PC-9 (cell line): ENCODE measurements at regions not wholly inside any gene's neighbourhood (a gene's known extent, or its start where the extent isn't known, plus 50 kb on each side); places are given as distances from the start of the nearest gene placed in this dataset.

Source experiments
- BruUV-seq: library from RNA; stranded (reverse); fragments of 400-500 nt; replicated peaks from 2 replicates; lab custom pipeline; 2021; lab: Mats Ljungman, UMichigan
- CTCF ChIA-PET: fragments of 300-600 bp; sonication (Branson Sonifier 250); formaldehyde crosslinking; loops from one replicate; lab custom pipeline; 2022; ENCODE audit warnings: antibody characterized with exemption; lab: Charles Lee
- POLR2A ChIA-PET: fragments of 300-600 bp; sonication (Branson Sonifier 250); formaldehyde crosslinking; loops from one replicate; lab custom pipeline; 2022; ENCODE audit warnings: antibody characterized with exemption; ENCODE audit not compliant: unreplicated experiment; lab: Charles Lee
- DNase-seq, 2 experiments: peaks; one replicate each; pipeline versions ENCODE4 v3.0.0 to v3.0.0-alpha.2; 2015 to 2022; ENCODE audit warnings: mixed read lengths in 1 of 2
- H2AFZ ChIP-seq: fragments of 200-600 bp; sonication (generic); 2 replicates; pipeline ENCODE4 v1.8.1; 2017; ENCODE audit warnings: antibody characterized with exemption
- H3F3A ChIP-seq: fragments of 200-600 bp; sonication (generic); 2 replicates; pipeline ENCODE4 v1.8.1; 2017; ENCODE audit warnings: antibody characterized with exemption, mild to moderate bottlenecking, low read depth; ENCODE audit not compliant: insufficient read depth
- H3K27ac ChIP-seq: fragments of 200-600 bp; sonication (generic); 2 replicates; pipeline ENCODE4 v1.6.1; 2016; ENCODE audit warnings: mixed run types
- H3K27me3 ChIP-seq: fragments of 200-600 bp; sonication (generic); 2 replicates; pipeline ENCODE4 v1.6.1; 2016; ENCODE audit warnings: low read depth, mixed run types; ENCODE audit not compliant: insufficient read depth
- H3K36me3 ChIP-seq: fragments of 200-600 bp; sonication (generic); 2 replicates; pipeline ENCODE4 v1.6.1; 2016; ENCODE audit warnings: low read depth, mixed run types
- H3K4me1 ChIP-seq: fragments of 200-600 bp; sonication (generic); replicated peaks from 2 replicates; pipeline ENCODE4 v1.6.1; 2016; ENCODE audit warnings: mixed run types; ENCODE audit not compliant: insufficient read depth
- H3K4me2 ChIP-seq: fragments of 200-600 bp; sonication (generic); 2 replicates; pipeline ENCODE4 v1.6.1; 2017; ENCODE audit warnings: mixed run types
- H3K4me3 ChIP-seq: fragments of 200-600 bp; sonication (generic); 2 replicates; pipeline ENCODE4 v1.6.1; 2016; ENCODE audit warnings: mixed run types
- H3K79me2 ChIP-seq: fragments of 200-600 bp; sonication (generic); 2 replicates; pipeline ENCODE4 v1.6.1; 2017; ENCODE audit warnings: low read depth, mixed run types
- H3K9me2 ChIP-seq: fragments of 200-600 bp; sonication (generic); 2 replicates; pipeline ENCODE4 v1.8.1; 2017; ENCODE audit warnings: mild to moderate bottlenecking; ENCODE audit not compliant: insufficient read depth
- H3K9me3 ChIP-seq: fragments of 200-600 bp; sonication (generic); 2 replicates; pipeline ENCODE4 v1.8.1; 2016; ENCODE audit warnings: low read depth; ENCODE audit not compliant: insufficient read depth
- H4K20me1 ChIP-seq: fragments of 200-600 bp; sonication (generic); 2 replicates; pipeline ENCODE4 v1.8.1; 2017; ENCODE audit not compliant: insufficient read depth
- EZH2 ChIP-seq: fragments of 200-600 bp; sonication (generic); IDR thresholded peaks from 2 replicates; pipeline ENCODE4 v1.8.0; 2017; ENCODE audit warnings: antibody characterized with exemption, low read depth
- intact Hi-C: fragments of 100-400 bp; cut with micrococcal nuclease; formaldehyde crosslinking; loops from one replicate; pipeline ENCODE4 v1.10.0; 2022; ENCODE audit not compliant: unreplicated experiment
- TF ChIP-seq, protein P1 (sequence below): fragments of 200-600 bp; sonication (generic); conservative IDR thresholded peaks from 2 replicates; pipeline ENCODE4 v1.6.1; 2017; ENCODE audit warnings: mixed run types, antibody characterized with exemption, mild to moderate bottlenecking, moderate library complexity

GRCh38 chr2:13650586-13651180 lies 933.9 kb downstream of the TRIB2 start:
- peaks cover 10% of the 10 kb centered on the region; the same call in 1 of the 2 replicates for H3K9me3 ChIP-seq
- POLR2A ChIA-PET: no interaction called here
- H3K27ac ChIP-seq: no peak overlapping the region
- intact Hi-C loops: no loop called here
- CTCF ChIA-PET: no interaction called here
- DNase-seq: no peak
- BruUV-seq: no TSS peak
- H3K4me3 ChIP-seq: no peak overlapping the region
- H3K4me1 ChIP-seq: no peaks in the 10 kb centered on the region; the same call in 1 of the 2 replicates
- no peaks in the 10 kb centered on the region for H3K9me2 ChIP-seq
- H3K36me3 ChIP-seq: no peaks in the 10 kb centered on the region
- no peaks in the 10 kb centered on the region for H3F3A ChIP-seq
- no peaks in the 10 kb centered on the region for H3K79me2 ChIP-seq
- no peak overlapping the region for H3K4me2 ChIP-seq
- TF ChIP-seq, protein P1, sequence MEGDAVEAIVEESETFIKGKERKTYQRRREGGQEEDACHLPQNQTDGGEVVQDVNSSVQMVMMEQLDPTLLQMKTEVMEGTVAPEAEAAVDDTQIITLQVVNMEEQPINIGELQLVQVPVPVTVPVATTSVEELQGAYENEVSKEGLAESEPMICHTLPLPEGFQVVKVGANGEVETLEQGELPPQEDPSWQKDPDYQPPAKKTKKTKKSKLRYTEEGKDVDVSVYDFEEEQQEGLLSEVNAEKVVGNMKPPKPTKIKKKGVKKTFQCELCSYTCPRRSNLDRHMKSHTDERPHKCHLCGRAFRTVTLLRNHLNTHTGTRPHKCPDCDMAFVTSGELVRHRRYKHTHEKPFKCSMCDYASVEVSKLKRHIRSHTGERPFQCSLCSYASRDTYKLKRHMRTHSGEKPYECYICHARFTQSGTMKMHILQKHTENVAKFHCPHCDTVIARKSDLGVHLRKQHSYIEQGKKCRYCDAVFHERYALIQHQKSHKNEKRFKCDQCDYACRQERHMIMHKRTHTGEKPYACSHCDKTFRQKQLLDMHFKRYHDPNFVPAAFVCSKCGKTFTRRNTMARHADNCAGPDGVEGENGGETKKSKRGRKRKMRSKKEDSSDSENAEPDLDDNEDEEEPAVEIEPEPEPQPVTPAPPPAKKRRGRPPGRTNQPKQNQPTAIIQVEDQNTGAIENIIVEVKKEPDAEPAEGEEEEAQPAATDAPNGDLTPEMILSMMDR: peak; percentile 36; the same call in 1 of the 2 replicates
- TF ChIP-seq EZH2: no peak
- H3K27me3 ChIP-seq: no peaks in the 10 kb centered on the region
- H2AFZ ChIP-seq: no peak overlapping the region
- no peaks in the 10 kb centered on the region for H4K20me1 ChIP-seq

- Histone ChIP-seq H3K4me2 (no peak overlapping the region), H4K20me1 (no peaks in the 10 kb centered on the region), H3K27me3 (no peaks in the 10 kb centered on the region), H3K36me3 (no peaks in the 10 kb centered on the region), H2AFZ (no peak overlapping the region), H3K27ac (no peak overlapping the region), H3K79me2 (no peaks in the 10 kb centered on the region), H3F3A (no peaks in the 10 kb centered on the region), H3K4me1 (no peaks in the 10 kb centered on the region; the same call in 1 of the 2 replicates), H3K4me3 (no peak overlapping the region), H3K9me3 (peaks cover 10% of the 10 kb centered on the region; the same call in 1 of the 2 replicates), H3K9me2 (no peaks in the 10 kb centered on the region)
- intact Hi-C loops: no loop called here
- TF ChIP-seq, protein P1: no peak
- no peak for TF ChIP-seq EZH2
- ChIA-PET POLR2A (no interaction called here), CTCF (no interaction called here)
- BruUV-seq: no TSS peak
- no peak for DNase-seq
These were observed 935.0 kb downstream of the TRIB2 start for GRCh38 chr2:13651684-13652131.

DNA sequence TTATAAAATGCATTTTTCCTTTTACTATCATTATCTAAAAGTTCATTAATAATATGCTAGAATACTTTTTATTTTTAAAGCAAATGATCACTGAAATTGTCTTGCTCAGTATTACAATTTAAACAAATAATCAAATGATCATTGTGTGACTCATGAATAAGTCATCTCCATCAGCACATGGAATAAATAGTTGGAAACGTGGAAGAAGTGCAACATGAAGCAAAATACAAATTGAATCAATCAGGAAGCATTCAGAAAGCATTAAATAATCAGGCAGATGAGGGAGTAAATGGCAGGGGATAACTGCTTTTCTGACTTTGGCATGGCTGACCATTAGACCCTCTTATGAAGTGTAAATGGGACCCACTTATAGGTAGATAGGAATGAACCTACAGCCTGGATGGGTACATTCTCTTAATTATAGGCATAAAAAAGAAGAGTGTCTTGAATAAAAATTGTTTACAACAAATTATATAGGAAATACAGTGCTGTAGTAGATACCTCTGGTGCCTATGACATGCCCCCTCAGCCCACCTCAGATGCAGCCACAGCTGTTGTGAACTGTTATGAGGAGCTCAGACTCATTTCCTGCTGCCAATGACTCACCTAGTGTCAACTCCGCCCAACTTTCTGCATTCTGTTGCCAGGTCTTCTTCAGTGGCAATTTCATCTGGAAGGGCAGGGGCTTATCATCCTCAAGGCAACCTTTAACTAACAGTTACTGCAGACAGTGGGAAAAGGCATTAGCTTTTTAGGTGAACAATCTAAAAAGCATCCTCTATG lies 936.0 kb downstream of the TRIB2 start:
- no peak overlapping the region for H3K27ac ChIP-seq
- no peaks in the 10 kb centered on the region for H3F3A ChIP-seq
- no peaks in the 10 kb centered on the region; the same call in 1 of the 2 replicates for H3K4me1 ChIP-seq
- H2AFZ ChIP-seq: no peak overlapping the region
- H3K4me3 ChIP-seq: no peak overlapping the region
- no peaks in the 10 kb centered on the region for H4K20me1 ChIP-seq
- H3K9me2 ChIP-seq: no peaks in the 10 kb centered on the region
- H3K36me3 ChIP-seq: no peaks in the 10 kb centered on the region
- H3K27me3 ChIP-seq: no peaks in the 10 kb centered on the region
- no peak for DNase-seq
- BruUV-seq: no TSS peak
- no peak for TF ChIP-seq EZH2
- TF ChIP-seq, protein P1: no peak
- intact Hi-C loops: no loop called here
- ChIA-PET POLR2A (no interaction called here), CTCF (no interaction called here)
- no peaks in the 10 kb centered on the region for H3K79me2 ChIP-seq
- H3K9me3 ChIP-seq: peaks cover 10% of the 10 kb centered on the region; the same call in 1 of the 2 replicates
- H3K4me2 ChIP-seq: no peak overlapping the region
